HepG2 (cell line): ENCODE measurements at regions not wholly inside any gene's neighbourhood (a gene's known extent, or its start where the extent isn't known, plus 50 kb on each side); places are given as distances from the start of the nearest gene placed in this dataset.

Experiments used
- ATAC-seq: fragments of 200-7000 bp; cut with Tn5 transposase; 3 replicates; pipeline ENCODE4 v1.9.1; 2020; ENCODE audit warnings: mild to moderate bottlenecking, moderate library complexity
- BruUV-seq: library from RNA; stranded (reverse); fragments of 400-500 nt; replicated peaks from 2 replicates; lab custom pipeline; 2021; lab: Mats Ljungman, UMichigan
- CTCF ChIA-PET: fragments of 300-600 bp; formaldehyde crosslinking; extraction: SDS; loops from one replicate; lab custom pipeline; 2021; ENCODE audit warnings: low total read pairs, inconsistent platforms, low intra/inter-chr PET ratio; lab: Yijun Ruan, JAX
- POLR2A ChIA-PET: fragments of 350-600 bp; sonication (Branson Sonifier 250); formaldehyde crosslinking; loops from one replicate; lab custom pipeline; 2020; ENCODE audit warnings: antibody characterized with exemption, inconsistent platforms; lab: Yijun Ruan, JAX
- DNase-seq: peaks from one replicate; pipeline ENCODE4 v3.0.0-alpha.2; 2015; ENCODE audit warnings: low spot score
- FAIRE-seq: peaks from 3 replicates; lab custom pipeline; 2011; peaks lifted over from hg19 to GRCh38; lab: Jason Lieb, UNC
- H2AFZ ChIP-seq: one replicate; pipeline ENCODE4 v1.6.1; 2011; ENCODE audit warnings: low read length, inconsistent platforms
- H3K27ac ChIP-seq: fragments of 300-600 bp; 3 replicates; pipeline ENCODE4 v1.8.0; 2011; ENCODE audit warnings: mixed run types, mild to moderate bottlenecking, mixed read lengths, low read length, inconsistent platforms; ENCODE audit not compliant: insufficient read depth; ENCODE audit errors: extremely low read length
- H3K27me3 ChIP-seq, 2 experiments: fragments of 200-600 bp in 1 of 2; 2 replicates in 1 of 2; 3 replicates in 1 of 2; pipeline versions ENCODE4 v1.6.0 to v1.8.0; 2011; ENCODE audit warnings: low read length in 2 of 2, mild to moderate bottlenecking in 2 of 2, moderate library complexity in 2 of 2, inconsistent platforms in 1 of 2; ENCODE audit not compliant: insufficient read depth in 2 of 2, control insufficient read depth in 1 of 2
- H3K36me3 ChIP-seq, 2 experiments: fragments of 200-600 bp in 1 of 2; replicated peaks in 1 of 2; 2 replicates in 1 of 2; 3 replicates in 1 of 2; pipeline versions ENCODE4 v1.5.1 to v1.8.0; 2011; ENCODE audit warnings: low read length in 2 of 2, inconsistent platforms in 1 of 2; ENCODE audit not compliant: insufficient read depth in 2 of 2, control insufficient read depth in 1 of 2
- H3K4me1 ChIP-seq: 2 replicates; pipeline ENCODE4 v1.5.1; 2012; ENCODE audit warnings: low read length, inconsistent platforms; ENCODE audit not compliant: insufficient read depth
- H3K4me2 ChIP-seq: 2 replicates; pipeline ENCODE4 v1.6.0; 2011; ENCODE audit warnings: low read depth, low read length, inconsistent platforms
- H3K4me3 ChIP-seq, 3 experiments: fragments of 200-600 bp in 1 of 3; sonication (generic), shearing (Covaris generic) in 1 of 3; replicated peaks in 1 of 3; 2 replicates each; pipeline ENCODE4 v1.5.1; 2011 to 2016; ENCODE audit warnings: low read length in 3 of 3, inconsistent platforms in 2 of 3, low read depth in 2 of 3, mild to moderate bottlenecking in 2 of 3, control low read depth in 1 of 3, mixed read lengths in 1 of 3; ENCODE audit not compliant: insufficient read depth in 1 of 3
- H3K79me2 ChIP-seq: one replicate; pipeline ENCODE4 v1.6.1; 2011; ENCODE audit warnings: low read length, inconsistent platforms; ENCODE audit not compliant: insufficient read depth
- H3K9ac ChIP-seq: 2 replicates; pipeline ENCODE4 v1.6.0; 2011; ENCODE audit warnings: mild to moderate bottlenecking, low read depth, low read length, inconsistent platforms; ENCODE audit not compliant: insufficient read depth
- H3K9me3 ChIP-seq: 2 replicates; pipeline ENCODE4 v1.5.1; 2012; ENCODE audit warnings: mild to moderate bottlenecking, low read length
- H4K20me1 ChIP-seq: 2 replicates; pipeline ENCODE4 v1.6.0; 2011; ENCODE audit warnings: inconsistent platforms, mild to moderate bottlenecking, low read length, moderate library complexity; ENCODE audit not compliant: insufficient read depth
- ATRX ChIP-seq: sonication (generic); formaldehyde crosslinking; IDR thresholded peaks from 2 replicates; pipeline ENCODE4 v1.4.0; 2020; ENCODE audit warnings: missing genetic modification reagents, borderline replicate concordance
- HNF4G ChIP-seq, 2 experiments: sonication (generic) in 1 of 2; formaldehyde crosslinking in 1 of 2; IDR thresholded peaks; 2 replicates each; pipeline versions ENCODE4 v1.4.0 to v1.6.1; 2011 to 2020; ENCODE audit warnings: borderline replicate concordance in 2 of 2, low read depth in 2 of 2, mild to moderate bottlenecking in 2 of 2, low read length in 1 of 2, missing genetic modification reagents in 1 of 2, moderate library complexity in 1 of 2
- PAF1 ChIP-seq: IDR thresholded peaks from 2 replicates; pipeline ENCODE4 v1.6.1; 2016; ENCODE audit warnings: missing genetic modification reagents, missing compliant biosample characterization
- SP1 ChIP-seq, 2 experiments: fragments of 450-650 bp in 1 of 2; sonication (generic) in 1 of 2; formaldehyde crosslinking in 1 of 2; IDR thresholded peaks; 2 replicates each; pipeline versions ENCODE4 v1.4.0 to v1.6.1; 2016 to 2020; ENCODE audit warnings: missing genetic modification reagents in 1 of 2
- ZNF12 ChIP-seq: sonication (generic); formaldehyde crosslinking; IDR thresholded peaks from 2 replicates; pipeline ENCODE4 v1.5.0; 2020; ENCODE audit warnings: missing genetic modification reagents
- ZNF317 ChIP-seq: sonication (generic); formaldehyde crosslinking; IDR thresholded peaks from 2 replicates; pipeline ENCODE4 v1.5.0; 2020; ENCODE audit warnings: mild to moderate bottlenecking, missing genetic modification reagents
- ZNF337 ChIP-seq: sonication (generic); formaldehyde crosslinking; IDR thresholded peaks from 2 replicates; pipeline ENCODE4 v1.5.1; 2020; ENCODE audit warnings: missing genetic modification reagents, low read depth, mild to moderate bottlenecking, borderline replicate concordance
- ZNF841 ChIP-seq: sonication (generic); formaldehyde crosslinking; IDR thresholded peaks from 2 replicates; pipeline ENCODE4 v1.8.1; 2023; ENCODE audit warnings: missing genetic modification reagents, borderline replicate concordance
- WGBS: methylation state at CpG from one replicate; pipeline ENCODE4 v1.1.6; 2017; ENCODE audit warnings: low lambda C conversion rate; 5-methylcytosine and 5-hydroxymethylcytosine counted together
- in situ Hi-C: cut with HindIII; loops from 2 replicates; pipeline ENCODE4 v1.10.0; 2017; ENCODE audit warnings: low pct_unique_long_range_greater_than_20kb; ENCODE audit not compliant: extremely low pct_ligation_motif_present
- intact Hi-C: fragments of 100-400 bp; cut with micrococcal nuclease; formaldehyde crosslinking; loops from one replicate; pipeline ENCODE4 v1.10.0; 2022; ENCODE audit not compliant: unreplicated experiment
- TF ChIP-seq, protein P1 (sequence below): sonication (generic); formaldehyde crosslinking; IDR thresholded peaks from 2 replicates; pipeline ENCODE4 v1.8.1; 2023; ENCODE audit warnings: mild to moderate bottlenecking, missing genetic modification reagents
- TF ChIP-seq, protein P2 (sequence below): sonication (generic); formaldehyde crosslinking; IDR thresholded peaks from 2 replicates; pipeline ENCODE4 v1.4.0; 2020; ENCODE audit warnings: mild to moderate bottlenecking, low read depth, missing genetic modification reagents

DNA sequence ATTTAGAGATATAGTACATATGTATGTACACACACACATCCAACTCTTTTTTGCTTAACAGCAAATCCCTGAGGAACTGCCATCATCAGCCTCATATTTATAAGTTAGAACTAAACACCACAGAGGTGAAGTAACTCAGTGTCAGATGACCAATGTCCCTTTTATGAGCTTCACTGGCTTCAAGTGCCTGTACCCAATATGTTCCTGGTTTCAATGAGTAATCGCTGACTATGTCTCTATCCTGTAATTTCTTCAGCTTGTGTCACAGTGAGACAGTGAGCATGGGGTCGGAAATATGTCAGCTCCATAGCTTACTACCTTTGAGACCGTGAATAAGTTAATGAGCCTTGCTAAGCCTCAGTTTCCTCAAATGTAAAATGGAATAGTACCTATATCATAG is 136.2 kb upstream of the RASGEF1B start:
- Histone ChIP-seq H3K4me1 (no peaks in the 10 kb centered on the region), H3K4me3 (no peak overlapping the region), H3K27me3 (no peaks in the 10 kb centered on the region; a peak in 1 of 5 replicates), H3K79me2 (no peaks in the 10 kb centered on the region), H3K36me3 (no peaks in the 10 kb centered on the region)
- ChIA-PET POLR2A (no interaction called here), CTCF (no interaction called here)
- DNase-seq: no peak
- TF ChIP-seq PAF1 (CRISPR knock-in tag): no peak
- TF ChIP-seq, protein P1, sequence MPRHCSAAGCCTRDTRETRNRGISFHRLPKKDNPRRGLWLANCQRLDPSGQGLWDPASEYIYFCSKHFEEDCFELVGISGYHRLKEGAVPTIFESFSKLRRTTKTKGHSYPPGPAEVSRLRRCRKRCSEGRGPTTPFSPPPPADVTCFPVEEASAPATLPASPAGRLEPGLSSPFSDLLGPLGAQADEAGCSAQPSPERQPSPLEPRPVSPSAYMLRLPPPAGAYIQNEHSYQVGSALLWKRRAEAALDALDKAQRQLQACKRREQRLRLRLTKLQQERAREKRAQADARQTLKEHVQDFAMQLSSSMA (CRISPR knock-in tag): no peak
- TF ChIP-seq, protein P2, sequence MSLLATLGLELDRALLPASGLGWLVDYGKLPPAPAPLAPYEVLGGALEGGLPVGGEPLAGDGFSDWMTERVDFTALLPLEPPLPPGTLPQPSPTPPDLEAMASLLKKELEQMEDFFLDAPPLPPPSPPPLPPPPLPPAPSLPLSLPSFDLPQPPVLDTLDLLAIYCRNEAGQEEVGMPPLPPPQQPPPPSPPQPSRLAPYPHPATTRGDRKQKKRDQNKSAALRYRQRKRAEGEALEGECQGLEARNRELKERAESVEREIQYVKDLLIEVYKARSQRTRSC (CRISPR knock-in tag): no peak
- TF ChIP-seq HNF4G (IDR thresholded peaks at IDR 0.05; ENCODE audit: borderline replicate concordance, low read depth, low read length): no peak
- no peak for TF ChIP-seq HNF4G (CRISPR knock-in tag; IDR thresholded peaks at IDR 0.05; ENCODE audit: borderline replicate concordance, low read depth)
- no peak for TF ChIP-seq ZNF317 (CRISPR knock-in tag)
- no peak for TF ChIP-seq ZNF337 (CRISPR knock-in tag)
- no peak for TF ChIP-seq ZNF12 (CRISPR knock-in tag)
- no peak for TF ChIP-seq ZNF841 (CRISPR knock-in tag)
- no peak for TF ChIP-seq SP1 (IDR thresholded peaks at IDR 0.05)
- no peak for TF ChIP-seq SP1 (CRISPR knock-in tag; IDR thresholded peaks at IDR 0.05)
- TF ChIP-seq ATRX (CRISPR knock-in tag): no peak
- TF ChIP-seq, all 625 proteins: peak for 0
- H3K9me3 ChIP-seq: no peaks in the 10 kb centered on the region
- BruUV-seq: no TSS peak
- FAIRE-seq: no peak
- no peak for ATAC-seq
- H3K4me2 ChIP-seq: no peak overlapping the region
- no peaks in the 10 kb centered on the region for H4K20me1 ChIP-seq
- no peak overlapping the region for H3K9ac ChIP-seq
- intact Hi-C loops: no loop called here
- H2AFZ ChIP-seq: no peak overlapping the region
- no peak overlapping the region for H3K27ac ChIP-seq
- WGBS: 13% methylated on average over 3 of the region's 3 CpGs
- in situ Hi-C loops: no loop called here
